ENCODE measurements at regions not wholly inside any gene's neighbourhood (a gene's known extent, or its start where the extent isn't known, plus 50 kb on each side); places are given as distances from the start of the nearest gene placed in this dataset.

- no peak for TF ChIP-seq CTCF (tag by site-specific recombination; IDR thresholded peaks at IDR 0.05)
- TF ChIP-seq REST (tag by site-specific recombination; IDR thresholded peaks at IDR 0.05) = no peak
- no peak for TF ChIP-seq ZNF777 (tag by site-specific recombination; IDR thresholded peaks at IDR 0.05; ENCODE audit: borderline replicate concordance)
- no peak for TF ChIP-seq ZBTB21 (tag by site-specific recombination; IDR thresholded peaks at IDR 0.05)
- TF ChIP-seq ZNF274 (IDR thresholded peaks at IDR 0.05; ENCODE audit: low read length) = no peak
- no peak for TF ChIP-seq ZNF274 (tag by site-specific recombination; IDR thresholded peaks at IDR 0.05; ENCODE audit: borderline replicate concordance)
- TF ChIP-seq ZNF146 (tag by site-specific recombination; IDR thresholded peaks at IDR 0.05) = no peak
- TF ChIP-seq ZNF266 (tag by site-specific recombination; IDR thresholded peaks at IDR 0.05; ENCODE audit: low read depth) = no peak
- TF ChIP-seq ZNF214 (tag by site-specific recombination; IDR thresholded peaks at IDR 0.05; ENCODE audit: borderline replicate concordance) = no peak
- TF ChIP-seq ZNF341 (tag by site-specific recombination; IDR thresholded peaks at IDR 0.05; ENCODE audit: low read depth) = no peak
Observed at GRCh38 chr21:14707511-14708020, 161.5 kb upstream of the SAMSN1 start.
